ENCODE measurements at regions not wholly inside any gene's neighbourhood (a gene's known extent, or its start where the extent isn't known, plus 50 kb on each side); places are given as distances from the start of the nearest gene placed in this dataset.

DNA sequence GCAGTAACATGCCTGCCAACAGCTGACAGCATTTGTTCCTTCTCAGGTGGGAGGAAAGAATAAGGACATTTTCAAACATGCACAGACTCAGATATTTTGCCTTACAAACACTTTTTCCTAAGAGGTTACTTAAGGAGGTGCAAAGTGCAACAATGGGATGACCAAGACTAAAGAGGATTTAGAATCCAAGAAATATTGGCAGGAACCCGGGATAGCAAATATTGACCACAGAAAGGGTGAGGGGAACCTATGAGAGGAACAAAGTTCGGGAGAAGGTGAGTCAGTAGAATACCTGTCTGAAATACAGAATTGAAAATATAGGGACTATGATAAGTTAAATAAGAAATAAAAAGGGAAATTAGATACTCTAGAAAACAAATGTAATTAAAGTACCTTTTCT lies 321.9 kb upstream of the EMCN start:
- no peak for TF ChIP-seq EP300 (IDR thresholded peaks at IDR 0.05)
- TF ChIP-seq, protein P1, sequence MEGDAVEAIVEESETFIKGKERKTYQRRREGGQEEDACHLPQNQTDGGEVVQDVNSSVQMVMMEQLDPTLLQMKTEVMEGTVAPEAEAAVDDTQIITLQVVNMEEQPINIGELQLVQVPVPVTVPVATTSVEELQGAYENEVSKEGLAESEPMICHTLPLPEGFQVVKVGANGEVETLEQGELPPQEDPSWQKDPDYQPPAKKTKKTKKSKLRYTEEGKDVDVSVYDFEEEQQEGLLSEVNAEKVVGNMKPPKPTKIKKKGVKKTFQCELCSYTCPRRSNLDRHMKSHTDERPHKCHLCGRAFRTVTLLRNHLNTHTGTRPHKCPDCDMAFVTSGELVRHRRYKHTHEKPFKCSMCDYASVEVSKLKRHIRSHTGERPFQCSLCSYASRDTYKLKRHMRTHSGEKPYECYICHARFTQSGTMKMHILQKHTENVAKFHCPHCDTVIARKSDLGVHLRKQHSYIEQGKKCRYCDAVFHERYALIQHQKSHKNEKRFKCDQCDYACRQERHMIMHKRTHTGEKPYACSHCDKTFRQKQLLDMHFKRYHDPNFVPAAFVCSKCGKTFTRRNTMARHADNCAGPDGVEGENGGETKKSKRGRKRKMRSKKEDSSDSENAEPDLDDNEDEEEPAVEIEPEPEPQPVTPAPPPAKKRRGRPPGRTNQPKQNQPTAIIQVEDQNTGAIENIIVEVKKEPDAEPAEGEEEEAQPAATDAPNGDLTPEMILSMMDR (IDR thresholded peaks at IDR 0.05): no peak
- no peak for TF ChIP-seq POLR2AphosphoS5 (IDR thresholded peaks at IDR 0.05)

Measured in esophagus muscularis mucosa (tissue), 4 donors.